Naive thymus-derived CD8-positive, alpha-beta T cell (primary cell): ENCODE measurements at regions not wholly inside any gene's neighbourhood (a gene's known extent, or its start where the extent isn't known, plus 50 kb on each side); places are given as distances from the start of the nearest gene placed in this dataset.

ENCODE experiments used
- ATAC-seq, 2 donors: fragments of 150-1000 bp; cut with Tn5 transposase in 1 of 2; sonication (Bioruptor Pico), chemical (Tn5 transposase) in 1 of 2; 1 replicate in 1 of 2; 2 replicates in 1 of 2; pipeline ENCODE4 v1.10.0; 2021; ENCODE audit warnings: mild to moderate bottlenecking in 2 of 2, moderate library complexity in 2 of 2
- POLR2A ChIA-PET: fragments of 350-600 bp; sonication (Branson Sonifier 250); formaldehyde crosslinking; loops from one replicate; lab custom pipeline; 2021; ENCODE audit warnings: antibody characterized with exemption; lab: Charles Lee
- DNase-seq, 10 donors: peaks; one replicate each; pipeline versions ENCODE4 v3.0.0 to v3.0.0-alpha.2; 2020 to 2022
- H3K27ac Mint-ChIP-seq, 10 donors: one replicate each; pipeline ENCODE4 v1.8.0; 2020 to 2022; ENCODE audit warnings: mild to moderate bottlenecking in 10 of 10, mixed read lengths in 10 of 10, moderate library complexity in 4 of 10, inconsistent platforms in 1 of 10
- H3K27me3 Mint-ChIP-seq, 5 donors: one replicate each; pipeline ENCODE4 v1.8.0; 2021 to 2022; ENCODE audit warnings: mixed read lengths in 5 of 5
- H3K36me3 Mint-ChIP-seq, 3 donors: one replicate each; pipeline ENCODE4 v1.8.0; 2020 to 2022; ENCODE audit warnings: mixed read lengths in 3 of 3, mild to moderate bottlenecking in 2 of 3, inconsistent platforms in 1 of 3
- H3K4me1 Mint-ChIP-seq, 4 donors: one replicate each; pipeline ENCODE4 v1.8.0; 2021 to 2022; ENCODE audit warnings: mixed read lengths in 4 of 4
- H3K4me3 Mint-ChIP-seq, 10 donors: one replicate each; pipeline ENCODE4 v1.8.0; 2020 to 2022; ENCODE audit warnings: mild to moderate bottlenecking in 10 of 10, mixed read lengths in 10 of 10, moderate library complexity in 6 of 10, inconsistent platforms in 1 of 10
- H3K9me3 Mint-ChIP-seq, 9 donors: one replicate each; pipeline ENCODE4 v1.8.0; 2020 to 2022; ENCODE audit warnings: mixed read lengths in 9 of 9, mild to moderate bottlenecking in 3 of 9, inconsistent platforms in 1 of 9, moderate library complexity in 1 of 9

GRCh38 chr3:148004331-148004730, 595.2 kb downstream of the ZIC1 start:
- Mint-ChIP-seq H3K4me1 (no peaks in the 10 kb centered on the region), H3K27ac (no peak overlapping the region), H3K9me3 (peaks cover 0 to 14% (median 2%) of the 10 kb centered on the region in 9 donors), H3K36me3 (no peaks in the 10 kb centered on the region), H3K4me3 (no peak overlapping the region), H3K27me3 (no peaks in the 10 kb centered on the region)
- DNase-seq (no peak), ATAC-seq (no peak)
- POLR2A ChIA-PET = no interaction called here

GRCh38 chr3:148005456-148005855, 596.3 kb downstream of the ZIC1 start:
- H3K9me3 Mint-ChIP-seq = peaks cover 0 to 21% (median 3%) of the 10 kb centered on the region in 9 donors
- H3K36me3 Mint-ChIP-seq = no peaks in the 10 kb centered on the region
- ATAC-seq = no peak
- no peak for DNase-seq
- no peaks in the 10 kb centered on the region for H3K4me1 Mint-ChIP-seq
- no peak overlapping the region for H3K4me3 Mint-ChIP-seq
- no peaks in the 10 kb centered on the region for H3K27me3 Mint-ChIP-seq
- POLR2A ChIA-PET = no interaction called here
- no peak overlapping the region for H3K27ac Mint-ChIP-seq

- Mint-ChIP-seq H3K4me1 (no peaks in the 10 kb centered on the region), H3K4me3 (no peak overlapping the region), H3K27ac (no peak overlapping the region), H3K9me3 (peaks cover 0 to 21% (median 3%) of the 10 kb centered on the region in 9 donors), H3K36me3 (no peaks in the 10 kb centered on the region), H3K27me3 (no peaks in the 10 kb centered on the region)
- no peak for DNase-seq
- POLR2A ChIA-PET = no interaction called here
- ATAC-seq = no peak
Measured at GRCh38 chr3:148006508-148006907, 597.3 kb downstream of the ZIC1 start.

GRCh38 chr3:148008591-148008990, 599.4 kb downstream of the ZIC1 start:
- H3K9me3 Mint-ChIP-seq = peaks cover 0 to 21% (median 9%) of the 10 kb centered on the region in 9 donors
- no peaks in the 10 kb centered on the region for H3K36me3 Mint-ChIP-seq
- H3K27me3 Mint-ChIP-seq = no peaks in the 10 kb centered on the region
- POLR2A ChIA-PET = no interaction called here
- H3K27ac Mint-ChIP-seq = no peak overlapping the region
- H3K4me3 Mint-ChIP-seq = no peak overlapping the region
- DNase-seq = no peak
- ATAC-seq = no peak
- H3K4me1 Mint-ChIP-seq = no peaks in the 10 kb centered on the region

- peaks cover 0 to 5% (median 0%) of the 10 kb centered on the region in 5 donors for H3K27me3 Mint-ChIP-seq
- H3K4me3 Mint-ChIP-seq = no peak overlapping the region
- peaks cover 2 to 38% (median 11%) of the 10 kb centered on the region in 9 donors for H3K9me3 Mint-ChIP-seq
- H3K4me1 Mint-ChIP-seq = no peaks in the 10 kb centered on the region
- DNase-seq = no peak
- H3K36me3 Mint-ChIP-seq = no peaks in the 10 kb centered on the region
- POLR2A ChIA-PET = no interaction called here
- H3K27ac Mint-ChIP-seq = no peak overlapping the region
- ATAC-seq = no peak
Measured at GRCh38 chr3:148020861-148021260, 611.7 kb downstream of the ZIC1 start.

GRCh38 chr3:148021381-148021780, 612.2 kb downstream of the ZIC1 start:
- no peak for DNase-seq
- H3K27ac Mint-ChIP-seq = no peak overlapping the region
- no peak for ATAC-seq
- no peak overlapping the region for H3K4me3 Mint-ChIP-seq
- H3K9me3 Mint-ChIP-seq = peaks cover 2 to 40% (median 9%) of the 10 kb centered on the region in 9 donors
- H3K4me1 Mint-ChIP-seq = no peaks in the 10 kb centered on the region
- no peaks in the 10 kb centered on the region for H3K36me3 Mint-ChIP-seq
- H3K27me3 Mint-ChIP-seq = peaks cover 0 to 5% (median 0%) of the 10 kb centered on the region in 5 donors
- POLR2A ChIA-PET = no interaction called here

- no peak for ATAC-seq
- peaks cover 0 to 5% (median 0%) of the 10 kb centered on the region in 5 donors for H3K27me3 Mint-ChIP-seq
Measured at GRCh38 chr3:148023994-148024393, 614.8 kb downstream of the ZIC1 start.

GRCh38 chr3:148026009-148026588, 616.9 kb downstream of the ZIC1 start:
- Mint-ChIP-seq H3K27ac (no peak overlapping the region), H3K4me3 (no peak overlapping the region), H3K9me3 (peaks cover 0 to 22% (median 5%) of the 10 kb centered on the region in 9 donors), H3K36me3 (no peaks in the 10 kb centered on the region), H3K27me3 (peaks cover 0 to 5% (median 0%) of the 10 kb centered on the region in 5 donors), H3K4me1 (no peaks in the 10 kb centered on the region)
- ATAC-seq = no peak
- POLR2A ChIA-PET = no interaction called here
- no peak for DNase-seq

More at GRCh38 chr3:148023994-148024393, 614.8 kb downstream of the ZIC1 start:
- no peak overlapping the region for H3K27ac Mint-ChIP-seq
- H3K36me3 Mint-ChIP-seq = no peaks in the 10 kb centered on the region
- H3K4me1 Mint-ChIP-seq = no peaks in the 10 kb centered on the region
- DNase-seq = no peak
- H3K9me3 Mint-ChIP-seq = peaks cover 0 to 24% (median 8%) of the 10 kb centered on the region in 9 donors
- no peak overlapping the region for H3K4me3 Mint-ChIP-seq
- POLR2A ChIA-PET = no interaction called here

- H3K4me3 Mint-ChIP-seq = no peak overlapping the region
- no peaks in the 10 kb centered on the region for H3K36me3 Mint-ChIP-seq
- DNase-seq = no peak
- no peaks in the 10 kb centered on the region for H3K27me3 Mint-ChIP-seq
- POLR2A ChIA-PET = no interaction called here
- no peak for ATAC-seq
- H3K27ac Mint-ChIP-seq = no peak overlapping the region
- H3K4me1 Mint-ChIP-seq = no peaks in the 10 kb centered on the region
- peaks cover 0 to 4% (median 0%) of the 10 kb centered on the region in 9 donors for H3K9me3 Mint-ChIP-seq
Measured at GRCh38 chr3:148030975-148031374, 621.8 kb downstream of the ZIC1 start.

- ATAC-seq (no peak), DNase-seq (no peak)
- Mint-ChIP-seq H3K27ac (no peak overlapping the region), H3K9me3 (peaks cover 0 to 5% (median 0%) of the 10 kb centered on the region in 9 donors), H3K36me3 (no peaks in the 10 kb centered on the region), H3K4me3 (no peak overlapping the region), H3K4me1 (no peaks in the 10 kb centered on the region), H3K27me3 (no peaks in the 10 kb centered on the region)
- POLR2A ChIA-PET = no interaction called here
Measured at GRCh38 chr3:148034353-148034752, 625.2 kb downstream of the ZIC1 start.

- H3K27me3 Mint-ChIP-seq = no peaks in the 10 kb centered on the region
- H3K4me3 Mint-ChIP-seq = no peak overlapping the region
- no peak overlapping the region for H3K27ac Mint-ChIP-seq
- ATAC-seq (no peak), DNase-seq (no peak)
- POLR2A ChIA-PET = no interaction called here
- peaks cover 0 to 5% (median 0%) of the 10 kb centered on the region in 9 donors for H3K9me3 Mint-ChIP-seq
- no peaks in the 10 kb centered on the region for H3K4me1 Mint-ChIP-seq
- no peaks in the 10 kb centered on the region for H3K36me3 Mint-ChIP-seq
Measured at GRCh38 chr3:148036331-148036876, 627.2 kb downstream of the ZIC1 start.

- POLR2A ChIA-PET = no interaction called here
- Mint-ChIP-seq H3K27ac (no peak overlapping the region), H3K9me3 (peaks cover 0 to 5% (median 0%) of the 10 kb centered on the region in 9 donors), H3K36me3 (no peaks in the 10 kb centered on the region), H3K4me3 (no peak overlapping the region), H3K4me1 (no peaks in the 10 kb centered on the region), H3K27me3 (no peaks in the 10 kb centered on the region)
- no peak for ATAC-seq
- DNase-seq = no peak
Measured at GRCh38 chr3:148042663-148043445, 633.7 kb downstream of the ZIC1 start.

- peaks cover 0 to 12% (median 2%) of the 10 kb centered on the region in 9 donors for H3K9me3 Mint-ChIP-seq
- DNase-seq (no peak), ATAC-seq (no peak)
- no peak overlapping the region for H3K4me3 Mint-ChIP-seq
- no peaks in the 10 kb centered on the region for H3K27me3 Mint-ChIP-seq
- H3K27ac Mint-ChIP-seq = no peak overlapping the region
- no peaks in the 10 kb centered on the region for H3K36me3 Mint-ChIP-seq
- POLR2A ChIA-PET = no interaction called here
- H3K4me1 Mint-ChIP-seq = no peaks in the 10 kb centered on the region
Measured at GRCh38 chr3:148044151-148044550, 635.0 kb downstream of the ZIC1 start.
